Nephron (organoid): ENCODE measurements at regions not wholly inside any gene's neighbourhood (a gene's known extent, or its start where the extent isn't known, plus 50 kb on each side); places are given as distances from the start of the nearest gene placed in this dataset.
"Not testable (repeated sequence)": the region's sequence is repeated elsewhere in the genome, so short reads cannot be mapped to it uniquely, and the experiment has no call there.

Experiments
- H3K27ac Mint-ChIP-seq, 3 experiments: 2 replicates each; pipeline ENCODE4 v1.8.0; 2020; ENCODE audit warnings: mixed read lengths in 3 of 3, mild to moderate bottlenecking in 2 of 3, moderate library complexity in 1 of 3
- H3K27me3 Mint-ChIP-seq: 2 replicates; pipeline ENCODE4 v1.8.0; 2021; ENCODE audit warnings: low read depth, mild to moderate bottlenecking, moderate library complexity, mixed read lengths
- H3K36me3 Mint-ChIP-seq: 2 replicates; pipeline ENCODE4 v1.8.0; 2020; ENCODE audit warnings: low read depth, mixed read lengths
- H3K4me1 Mint-ChIP-seq: 2 replicates; pipeline ENCODE4 v1.8.0; 2020; ENCODE audit warnings: mixed read lengths
- H3K4me3 Mint-ChIP-seq, 3 experiments: 2 replicates each; pipeline ENCODE4 v1.8.0; 2020; ENCODE audit warnings: mild to moderate bottlenecking in 3 of 3, mixed read lengths in 3 of 3, moderate library complexity in 2 of 3
- H3K9me3 Mint-ChIP-seq: 2 replicates; pipeline ENCODE4 v1.8.0; 2020; ENCODE audit warnings: mixed read lengths
- CTCF ChIP-seq, 3 experiments: fragments of 200-600 bp; sonication (generic); IDR thresholded peaks; one replicate each; pipeline ENCODE4 v1.5.0; 2021; ENCODE audit warnings: antibody characterized with exemption in 3 of 3; ENCODE audit not compliant: unreplicated experiment in 3 of 3

GRCh38 chr12:67085699-67086098 is 183.5 kb upstream of the CAND1 start:
- Mint-ChIP-seq H3K4me3 (no peak overlapping the region), H3K4me1 (no peaks in the 10 kb centered on the region), H3K27me3 (peaks cover 17% of the 10 kb centered on the region), H3K9me3 (no peaks in the 10 kb centered on the region), H3K27ac (no peak overlapping the region), H3K36me3 (no peaks in the 10 kb centered on the region)
- no peak for TF ChIP-seq CTCF (IDR thresholded peaks at IDR 0.05; ENCODE audit: unreplicated experiment in 3 of 3)

GRCh38 chr12:67086116-67086515 is 183.0 kb upstream of the CAND1 start:
- no peak for TF ChIP-seq CTCF (IDR thresholded peaks at IDR 0.05; ENCODE audit: unreplicated experiment in 3 of 3)
- H3K9me3 Mint-ChIP-seq = no peaks in the 10 kb centered on the region
- H3K27me3 Mint-ChIP-seq = peaks cover 17% of the 10 kb centered on the region
- H3K36me3 Mint-ChIP-seq = no peaks in the 10 kb centered on the region
- no peak overlapping the region for H3K4me3 Mint-ChIP-seq
- no peak overlapping the region for H3K27ac Mint-ChIP-seq
- no peaks in the 10 kb centered on the region for H3K4me1 Mint-ChIP-seq

- no peaks in the 10 kb centered on the region for H3K36me3 Mint-ChIP-seq
- H3K27me3 Mint-ChIP-seq = peaks cover 4% of the 10 kb centered on the region
- no peaks in the 10 kb centered on the region for H3K9me3 Mint-ChIP-seq
- no peak for TF ChIP-seq CTCF (IDR thresholded peaks at IDR 0.05; ENCODE audit: unreplicated experiment in 3 of 3)
- H3K27ac Mint-ChIP-seq = no peak overlapping the region
- no peaks in the 10 kb centered on the region for H3K4me1 Mint-ChIP-seq
- H3K4me3 Mint-ChIP-seq = no peak overlapping the region
These were observed 180.6 kb upstream of the CAND1 start for GRCh38 chr12:67088401-67089118.

GRCh38 chr12:67091204-67091603 is 178.0 kb upstream of the CAND1 start:
- peaks cover 4% of the 10 kb centered on the region for H3K27me3 Mint-ChIP-seq
- H3K36me3 Mint-ChIP-seq = no peaks in the 10 kb centered on the region
- no peak for TF ChIP-seq CTCF (IDR thresholded peaks at IDR 0.05; ENCODE audit: unreplicated experiment in 3 of 3)
- H3K27ac Mint-ChIP-seq = no peak overlapping the region
- H3K4me1 Mint-ChIP-seq = no peaks in the 10 kb centered on the region
- no peaks in the 10 kb centered on the region for H3K9me3 Mint-ChIP-seq
- no peak overlapping the region for H3K4me3 Mint-ChIP-seq

- no peak overlapping the region for H3K27ac Mint-ChIP-seq
- peaks cover 4% of the 10 kb centered on the region for H3K27me3 Mint-ChIP-seq
- H3K4me3 Mint-ChIP-seq = no peak overlapping the region
- H3K4me1 Mint-ChIP-seq = no peaks in the 10 kb centered on the region
- no peak for TF ChIP-seq CTCF (IDR thresholded peaks at IDR 0.05; ENCODE audit: unreplicated experiment in 3 of 3)
- H3K36me3 Mint-ChIP-seq = no peaks in the 10 kb centered on the region
- no peaks in the 10 kb centered on the region for H3K9me3 Mint-ChIP-seq
These were observed 177.5 kb upstream of the CAND1 start for GRCh38 chr12:67091678-67092077.

- not testable (repeated sequence) for H3K27ac Mint-ChIP-seq, H3K4me1 Mint-ChIP-seq, H3K4me3 Mint-ChIP-seq, H3K36me3 Mint-ChIP-seq, H3K27me3 Mint-ChIP-seq, H3K9me3 Mint-ChIP-seq
These were observed 176.2 kb upstream of the CAND1 start for GRCh38 chr12:67092934-67093333.
